Stimulated activated CD8-positive, alpha-beta memory T cell treated with anti-CD3 and anti-CD28 coated beads, Interleukin-15, amount 100 ng/mL, for 1 hour (primary cell): ENCODE measurements at regions not wholly inside any gene's neighbourhood (a gene's known extent, or its start where the extent isn't known, plus 50 kb on each side); places are given as distances from the start of the nearest gene placed in this dataset.
"Not testable (repeated sequence)": the region's sequence is repeated elsewhere in the genome, so short reads cannot be mapped to it uniquely, and the experiment has no call there.

Experiments
- DNase-seq: peaks from one replicate; pipeline ENCODE4 v3.0.0-alpha.2; 2020; ENCODE audit warnings: low read depth

DNA sequence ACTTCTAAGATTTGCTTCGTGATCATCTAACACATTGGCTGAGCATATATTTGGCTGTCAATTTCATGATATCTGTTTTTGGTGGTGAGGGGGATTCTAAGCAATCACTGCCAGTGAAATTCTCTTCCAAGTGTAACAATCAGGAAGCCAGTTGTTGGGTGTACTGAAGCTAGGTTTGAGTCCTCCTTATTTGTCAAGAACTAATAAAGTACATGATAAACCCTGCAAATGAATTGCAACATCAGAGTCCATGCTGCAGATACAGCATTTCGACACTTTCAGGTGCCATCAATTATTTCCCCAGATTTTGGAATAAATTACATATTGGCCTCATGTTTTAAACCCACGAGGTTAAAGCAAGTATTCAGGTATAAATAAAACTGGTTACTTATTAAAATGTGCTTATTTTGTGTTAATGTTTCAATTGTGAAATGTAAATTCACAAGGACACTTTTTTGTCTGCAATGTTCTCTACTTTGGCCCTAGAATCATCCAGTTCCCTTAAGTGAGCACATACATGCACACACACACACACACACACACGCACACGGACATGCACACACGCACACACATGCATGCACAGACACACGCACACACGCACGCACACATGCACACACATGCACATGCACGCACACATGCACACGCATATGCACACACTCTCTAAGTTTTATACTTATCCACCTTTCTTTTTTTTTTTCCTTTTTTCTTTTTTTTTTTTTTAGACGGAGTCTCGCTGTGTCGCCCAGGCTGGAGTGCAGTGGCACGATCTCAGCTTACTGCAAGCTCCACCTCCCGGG, 510.2 kb upstream of the KLF6 start:
- DNase-seq = no peak

- no peak for DNase-seq
These were observed 509.3 kb upstream of the KLF6 start for GRCh38 chr10:4294271-4294670.

- DNase-seq = no peak
These were observed 507.0 kb upstream of the KLF6 start for GRCh38 chr10:4291990-4292389.

- DNase-seq = no peak
These were observed 500.1 kb upstream of the KLF6 start for GRCh38 chr10:4285121-4285520.

DNA sequence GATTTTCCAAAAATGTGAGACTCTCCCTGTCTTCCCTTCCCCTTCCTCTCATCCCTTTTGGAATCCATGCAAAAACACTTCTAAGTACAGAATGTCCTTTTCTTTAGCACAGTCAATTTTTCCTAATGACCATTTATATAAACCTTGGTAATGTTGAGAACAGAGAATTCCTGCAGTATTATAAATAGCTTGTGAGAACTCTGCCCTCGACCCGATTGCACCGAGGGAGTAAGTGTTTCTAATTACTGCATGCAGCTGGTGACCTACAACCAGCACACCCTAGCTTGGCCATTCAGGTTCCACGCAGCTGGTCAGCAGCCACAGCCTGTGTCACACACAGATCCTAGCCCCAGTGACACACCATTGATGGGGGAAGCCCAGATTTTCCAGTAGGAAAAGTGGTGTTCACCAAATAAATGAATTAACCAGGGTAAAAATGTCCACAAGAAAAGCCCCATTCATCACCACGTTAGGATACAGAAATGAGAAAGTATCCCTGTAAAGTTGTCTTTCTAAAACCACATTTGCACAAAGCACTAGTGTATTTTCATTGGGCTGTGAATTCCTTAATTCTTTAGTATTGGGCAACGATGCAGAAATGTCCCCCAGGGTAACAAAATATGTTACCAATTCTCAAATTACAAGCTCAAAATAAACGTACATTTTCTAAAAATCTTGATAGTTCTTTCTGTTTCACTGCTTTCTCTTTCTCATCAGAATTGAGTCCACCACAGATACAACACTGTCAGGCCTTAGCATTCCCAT, 499.0 kb upstream of the KLF6 start:
- DNase-seq = no peak

- no peak for DNase-seq
These were observed 497.5 kb upstream of the KLF6 start for GRCh38 chr10:4282496-4282895.

DNA sequence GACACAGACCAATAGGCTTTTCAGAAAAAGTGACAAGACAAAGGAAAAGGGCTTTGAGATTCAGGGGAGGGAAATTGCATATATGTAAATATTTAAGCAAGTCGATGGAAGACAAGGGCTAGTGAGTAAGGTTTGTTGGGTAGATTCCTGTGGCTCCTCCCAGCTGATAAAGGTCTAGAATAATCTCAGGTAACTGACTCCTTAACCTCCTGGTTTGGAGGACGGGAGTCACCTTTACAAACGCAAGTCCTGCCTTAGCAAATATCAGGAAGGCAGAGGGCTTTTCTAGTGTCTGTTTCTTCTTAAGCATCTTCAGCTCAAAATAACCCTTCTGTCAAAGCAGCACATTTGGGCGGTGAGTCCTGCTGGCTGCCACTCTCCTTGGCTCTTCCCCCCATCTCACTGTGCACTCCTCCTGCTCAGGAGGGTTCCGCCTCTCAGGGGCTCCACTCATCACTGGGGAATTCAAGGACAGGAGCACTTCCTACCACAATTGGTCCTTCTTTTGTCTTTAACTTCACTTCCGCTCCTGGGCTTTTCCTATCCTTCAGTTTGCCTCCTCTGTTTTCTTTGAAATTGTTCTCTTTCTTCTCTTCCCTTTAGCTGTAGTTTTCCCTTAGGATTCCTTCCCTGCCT, 496.3 kb upstream of the KLF6 start:
- DNase-seq = no peak

- no peak for DNase-seq
These were observed 495.6 kb upstream of the KLF6 start for GRCh38 chr10:4280461-4281189.

DNA sequence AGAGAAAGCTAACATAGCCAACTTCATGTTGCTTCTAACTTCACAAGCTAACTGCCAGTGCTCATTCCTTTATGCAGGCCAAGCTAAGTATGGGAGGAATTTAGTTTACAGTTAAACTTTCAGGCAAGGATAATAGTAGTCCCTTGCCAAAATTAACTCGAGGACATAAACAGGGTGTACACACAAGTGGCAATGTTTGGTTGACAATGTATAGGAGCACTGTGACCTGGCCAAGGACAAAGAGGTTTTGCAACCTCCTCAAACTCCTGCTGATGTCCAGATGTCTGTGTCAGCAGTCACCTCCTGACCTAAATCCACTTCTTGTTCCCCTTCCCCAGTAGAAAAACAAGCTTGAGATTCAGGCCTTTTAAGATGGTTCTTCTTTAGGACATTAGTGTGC, 494.6 kb upstream of the KLF6 start:
- no peak for DNase-seq

GRCh38 chr10:4278186-4278585, 493.2 kb upstream of the KLF6 start:
- DNase-seq = no peak

DNA sequence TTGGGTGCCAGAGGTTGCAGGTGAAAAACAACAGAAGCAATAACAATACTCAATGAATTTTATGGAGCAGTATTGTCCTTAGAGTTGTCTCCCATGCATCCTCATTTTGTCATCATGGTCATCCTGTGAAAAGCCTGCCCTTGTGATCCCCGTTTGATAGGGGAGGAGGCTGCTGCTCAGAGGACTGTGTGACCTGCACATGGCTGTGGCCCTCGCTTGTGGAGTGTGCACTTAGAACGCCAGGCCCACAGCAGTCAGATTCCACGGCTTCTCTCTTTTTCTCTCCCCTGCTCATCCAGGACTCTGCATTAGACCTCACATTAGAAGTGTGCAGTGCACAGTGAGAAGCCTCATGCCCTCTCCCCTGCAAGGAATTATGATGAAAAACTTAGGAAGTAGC, 491.1 kb upstream of the KLF6 start:
- no peak for DNase-seq

- not testable (repeated sequence) for DNase-seq
These were observed 489.7 kb upstream of the KLF6 start for GRCh38 chr10:4274671-4275070.

DNA sequence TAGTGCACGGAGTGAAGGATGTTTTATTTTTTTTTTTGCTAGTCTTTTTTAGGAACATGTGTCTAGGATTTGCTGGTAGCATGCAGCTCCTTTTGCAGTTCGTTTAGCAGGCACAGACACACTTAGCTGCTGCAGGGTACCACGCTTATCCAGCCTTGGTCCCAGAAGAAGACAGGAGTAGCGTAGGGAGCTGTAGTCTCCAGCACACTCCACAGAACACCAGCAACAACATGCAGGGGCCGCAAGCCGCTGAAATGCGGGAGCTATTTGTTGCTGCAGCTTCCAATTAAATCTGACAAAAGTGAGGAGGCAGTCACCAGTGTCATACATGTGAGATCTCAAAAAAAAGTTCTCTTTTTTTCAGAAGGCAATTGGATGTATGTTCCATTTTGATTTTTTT, 486.2 kb upstream of the KLF6 start:
- DNase-seq = no peak

DNA sequence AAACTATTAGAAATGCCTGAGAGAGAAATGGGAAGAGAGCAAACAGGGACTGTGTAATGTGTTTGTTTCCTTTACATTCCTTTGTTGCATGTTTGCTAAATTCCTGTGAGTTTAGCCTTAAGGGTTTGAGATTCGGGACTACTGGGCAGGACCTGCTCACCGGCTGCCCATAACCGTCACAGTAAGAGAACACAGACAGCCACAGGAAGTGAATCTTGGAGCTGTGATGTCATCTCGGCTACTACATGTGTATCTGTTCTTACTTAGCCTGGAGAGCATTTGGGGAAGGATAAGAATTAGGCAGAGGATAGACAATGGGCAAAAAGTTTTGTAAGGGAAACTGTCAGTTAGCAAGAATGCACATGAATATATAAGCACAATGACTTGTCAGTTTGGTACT, 485.1 kb upstream of the KLF6 start:
- DNase-seq = no peak

- not testable (repeated sequence) for DNase-seq
These were observed 483.5 kb upstream of the KLF6 start for GRCh38 chr10:4268490-4268889.

- DNase-seq = no peak
These were observed 482.2 kb upstream of the KLF6 start for GRCh38 chr10:4267086-4267773.

DNA sequence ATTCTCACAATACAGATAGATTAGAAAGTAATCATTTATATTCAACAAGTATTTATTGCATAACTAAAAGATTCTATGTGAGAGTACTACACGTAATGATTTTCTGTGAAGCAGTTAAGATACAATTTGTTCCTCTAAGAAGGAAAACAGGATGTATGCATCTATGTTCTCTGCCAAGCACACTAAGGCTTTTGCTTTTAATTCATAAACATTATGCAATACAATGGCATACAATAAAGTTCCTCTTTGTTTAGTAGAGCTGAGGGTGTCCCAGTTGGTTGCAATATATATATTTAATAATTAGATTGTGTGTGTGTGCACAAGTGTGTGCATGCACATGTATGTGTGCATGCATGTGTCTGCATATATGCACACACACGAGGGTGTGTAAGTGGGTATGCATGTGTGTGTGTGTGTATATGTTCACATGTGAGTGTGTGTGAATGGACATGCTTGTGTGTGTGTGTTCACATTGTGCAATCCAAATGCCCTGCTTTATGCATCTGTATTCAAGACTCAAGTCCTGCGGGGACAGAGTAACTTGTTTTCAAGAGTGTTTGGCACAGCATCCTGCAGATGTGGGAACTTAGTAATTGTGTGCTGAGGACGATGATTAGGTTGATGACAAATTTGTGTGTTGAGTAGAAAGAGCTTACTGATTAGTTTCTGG, 481.5 kb upstream of the KLF6 start:
- DNase-seq = no peak

DNA sequence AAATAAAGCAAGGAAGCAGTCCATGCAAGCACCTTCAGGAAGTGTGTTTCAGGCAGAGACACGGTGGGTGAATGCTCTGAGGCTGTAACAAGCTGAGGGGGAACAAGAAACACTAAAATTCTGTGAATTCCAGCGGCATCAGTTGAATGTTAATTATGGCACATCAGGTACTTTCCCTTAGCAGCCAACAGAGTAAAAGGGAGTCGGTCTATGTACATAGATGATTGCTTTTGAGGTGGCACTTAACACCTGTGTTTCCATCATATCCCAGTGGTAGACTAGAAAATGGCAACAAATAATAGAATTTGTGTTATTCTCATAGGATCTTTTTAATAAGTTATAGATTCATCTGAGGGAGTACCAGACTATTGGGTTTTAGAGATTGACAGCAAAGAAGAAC, 481.0 kb upstream of the KLF6 start:
- DNase-seq = no peak

DNA sequence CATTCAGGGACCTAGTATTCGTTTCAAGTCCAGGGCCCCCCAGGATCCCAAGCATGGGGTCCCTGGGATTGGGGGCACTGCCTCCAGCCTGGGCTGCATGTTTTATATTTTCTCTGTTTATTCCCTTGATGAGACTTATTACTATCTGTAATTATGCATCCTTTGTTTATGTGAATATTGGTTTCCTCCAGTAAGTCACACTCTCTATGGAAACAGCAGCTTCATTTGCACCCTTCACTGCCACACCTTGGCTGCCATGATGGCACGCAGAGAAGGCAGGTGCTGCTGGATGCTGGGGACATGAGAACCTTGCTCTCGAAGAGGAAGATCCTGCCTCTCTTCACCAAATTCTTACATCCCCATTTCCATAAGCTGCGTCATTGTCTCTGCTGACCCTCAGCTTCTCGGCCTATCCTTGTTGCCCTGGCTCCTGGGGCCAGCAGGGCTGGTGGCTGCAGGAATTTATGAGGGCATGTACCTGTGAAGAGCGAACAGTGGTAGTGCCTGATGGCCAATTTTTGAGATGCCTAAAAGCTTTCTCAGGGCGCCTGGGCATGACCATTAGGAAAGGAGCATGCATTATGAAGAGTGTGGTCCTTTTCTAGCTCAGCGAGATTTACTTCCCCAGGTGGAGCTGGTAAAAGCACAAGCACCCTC, 479.3 kb upstream of the KLF6 start:
- no peak for DNase-seq

DNA sequence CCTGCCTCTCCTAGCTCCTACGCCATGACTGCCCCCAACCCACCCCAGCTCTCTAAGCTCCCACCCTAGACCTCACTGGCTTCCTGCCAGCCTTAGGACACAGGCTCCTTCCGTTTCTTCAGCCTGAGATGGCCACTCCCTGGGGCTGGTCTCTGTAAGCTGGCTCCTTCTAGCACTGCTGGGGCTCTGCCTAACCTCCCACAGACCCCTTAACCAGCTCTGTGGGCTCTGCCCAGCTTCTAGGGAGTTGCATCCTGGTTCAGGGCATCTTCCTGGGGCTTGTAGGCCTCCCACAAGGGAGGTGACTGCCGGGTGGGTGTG, 478.6 kb upstream of the KLF6 start:
- DNase-seq = no peak
